ENCODE measurements at regions not wholly inside any gene's neighbourhood (a gene's known extent, or its start where the extent isn't known, plus 50 kb on each side); places are given as distances from the start of the nearest gene placed in this dataset.

DNA sequence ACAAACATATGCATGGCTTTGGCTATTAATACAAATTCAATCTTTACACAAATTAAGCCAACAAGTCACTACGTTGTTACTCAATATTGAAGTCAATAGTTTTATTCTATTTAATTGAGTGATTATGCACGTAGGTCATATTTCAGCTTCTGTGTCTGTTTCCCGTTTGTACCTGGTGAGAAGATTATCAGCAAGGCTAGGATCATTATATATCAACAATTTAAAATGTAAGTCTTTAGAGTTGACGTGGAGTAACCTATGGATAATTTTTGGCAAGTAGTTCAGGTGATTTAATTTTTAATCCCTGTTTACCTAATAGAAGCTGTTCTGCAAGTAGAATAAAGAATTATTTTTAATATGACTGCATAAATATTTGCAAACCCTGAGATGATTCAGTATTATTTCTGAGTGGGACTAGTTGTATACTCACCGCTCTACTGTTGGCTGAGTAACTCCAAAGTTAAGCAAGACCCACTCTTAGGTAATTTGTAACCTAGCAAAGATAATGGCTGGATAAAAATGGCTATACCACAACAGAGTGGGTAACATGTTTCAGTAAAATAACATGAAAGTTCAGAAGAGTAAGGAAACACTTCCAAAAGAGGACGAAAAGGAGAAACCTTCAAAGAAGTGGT is 161.0 kb downstream of the HGF start:
- DNase-seq (ENCODE audit: extremely low read depth in 1 of 11, low read depth in 9 of 11, low spot score in 4 of 11), result no peak

GRCh38 chr7:81607987-81608386 is 161.9 kb downstream of the HGF start:
- DNase-seq (ENCODE audit: extremely low read depth in 1 of 11, low read depth in 9 of 11, low spot score in 4 of 11), result no peak

DNA sequence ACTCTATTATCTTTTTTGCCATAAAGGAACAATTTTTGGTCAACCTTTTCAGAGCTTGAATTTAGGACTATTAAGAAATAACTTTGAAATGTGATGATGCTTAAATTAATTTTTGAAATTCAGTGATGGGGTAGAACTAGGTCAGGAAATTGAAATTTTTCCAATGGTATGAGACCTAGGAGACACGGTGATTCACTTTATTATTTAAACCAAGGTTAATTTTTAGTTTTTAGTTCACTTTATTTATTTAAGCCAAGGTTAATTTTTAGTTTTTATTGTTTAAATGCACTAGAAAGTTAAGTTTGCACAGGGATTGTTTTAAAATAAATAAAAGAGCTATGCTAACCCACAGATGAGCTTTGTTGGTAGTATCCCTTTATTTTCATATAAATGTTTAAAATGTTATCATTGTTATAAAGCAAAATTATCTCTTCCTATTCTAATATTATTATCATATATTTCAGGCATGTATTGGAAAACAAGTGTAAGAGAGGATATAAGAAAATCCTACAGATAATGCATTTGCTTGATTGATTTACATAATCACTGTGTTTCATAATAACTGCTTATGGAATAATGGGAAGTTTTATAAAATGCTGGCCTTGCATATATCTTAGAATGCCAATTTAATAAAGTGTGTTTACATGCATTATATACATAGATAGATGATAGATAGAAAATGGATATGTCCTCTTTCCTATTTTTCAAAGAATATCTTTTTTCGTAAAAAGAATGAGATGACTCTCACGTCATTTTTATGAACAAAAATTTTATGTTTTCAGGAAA is 163.6 kb downstream of the HGF start:
- DNase-seq (ENCODE audit: extremely low read depth in 1 of 11, low read depth in 9 of 11, low spot score in 4 of 11), result no peak

GRCh38 chr7:81605493-81605892 is 164.4 kb downstream of the HGF start:
- DNase-seq (ENCODE audit: extremely low read depth in 1 of 11, low read depth in 9 of 11, low spot score in 4 of 11), result no peak

- DNase-seq (ENCODE audit: extremely low read depth in 1 of 11, low read depth in 9 of 11, low spot score in 4 of 11), result no peak
These were observed 165.1 kb downstream of the HGF start for GRCh38 chr7:81604808-81605174.

DNA sequence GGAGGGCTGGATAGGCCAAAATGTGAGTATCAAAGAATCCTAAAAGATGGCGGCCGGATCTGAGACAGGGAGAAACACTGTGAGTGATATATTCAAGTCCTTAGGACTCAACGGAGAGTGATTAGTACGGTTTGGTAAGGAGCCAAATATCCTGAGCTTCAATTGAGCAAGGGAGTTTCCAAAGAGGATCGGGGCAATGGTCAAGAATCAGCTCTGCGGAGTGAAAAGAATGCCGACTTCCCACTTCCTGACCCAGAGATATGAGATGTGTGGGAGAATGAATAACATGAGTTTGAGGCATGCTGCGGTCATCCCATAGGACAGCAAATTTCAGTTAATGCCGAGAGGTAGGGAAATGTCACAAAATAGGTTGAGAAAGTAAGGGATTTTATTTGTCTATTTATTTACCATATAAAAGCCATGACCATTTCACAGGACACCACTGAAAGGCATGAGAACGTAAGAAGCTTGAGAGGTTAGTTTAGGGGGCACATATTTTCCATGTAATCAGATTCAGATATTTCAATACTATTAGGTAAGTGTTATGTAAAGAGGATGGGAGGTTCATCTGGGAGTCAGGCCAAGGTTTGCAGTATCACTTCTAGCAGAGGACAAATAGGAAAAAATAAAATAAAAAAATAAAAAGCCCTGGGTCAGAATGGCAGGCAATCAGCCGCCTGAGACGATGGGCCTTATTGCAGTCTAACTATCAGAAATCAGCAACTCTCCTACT is 165.6 kb downstream of the HGF start:
- no peak for DNase-seq (ENCODE audit: extremely low read depth in 1 of 11, low read depth in 9 of 11, low spot score in 4 of 11)

- no peak for DNase-seq (ENCODE audit: extremely low read depth in 1 of 11, low read depth in 9 of 11, low spot score in 4 of 11)
These were observed 169.2 kb downstream of the HGF start for GRCh38 chr7:81600608-81601007.

DNA sequence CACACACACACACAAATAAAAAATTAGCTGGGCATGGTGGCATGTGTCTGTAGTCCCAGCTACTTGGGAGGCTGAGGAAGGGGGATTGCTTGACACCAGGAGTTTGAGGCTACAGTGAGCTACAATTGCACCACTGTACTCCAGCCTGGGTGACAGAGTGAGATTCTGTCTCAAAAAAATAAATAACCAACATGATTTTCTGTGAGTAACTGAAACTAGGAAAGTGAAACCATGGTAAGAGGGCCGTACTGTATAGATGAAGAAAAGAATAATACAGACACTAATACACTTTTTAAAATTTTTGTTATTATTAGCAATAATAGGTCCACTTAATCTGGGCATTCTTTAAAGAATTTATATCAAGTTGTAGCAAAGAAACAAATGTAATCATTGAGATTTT is 170.9 kb downstream of the HGF start:
- no peak for DNase-seq (ENCODE audit: extremely low read depth in 1 of 11, low read depth in 9 of 11, low spot score in 4 of 11)

GRCh38 chr7:81594767-81595166 is 175.1 kb downstream of the HGF start:
- DNase-seq (ENCODE audit: extremely low read depth in 1 of 11, low read depth in 9 of 11, low spot score in 4 of 11), result no peak

- DNase-seq (ENCODE audit: extremely low read depth in 1 of 11, low read depth in 9 of 11, low spot score in 4 of 11), result peak in 7 of 11 donors; percentile 2 to 16 (median 10)
These were observed 179.7 kb downstream of the HGF start for GRCh38 chr7:81590131-81590530.

GRCh38 chr7:81584667-81585066 is 185.2 kb downstream of the HGF start:
- no peak for DNase-seq (ENCODE audit: extremely low read depth in 1 of 11, low read depth in 9 of 11, low spot score in 4 of 11)

GRCh38 chr7:81583882-81584533 is 185.8 kb downstream of the HGF start:
- DNase-seq (ENCODE audit: extremely low read depth in 1 of 11, low read depth in 9 of 11, low spot score in 4 of 11), result no peak

- no peak for DNase-seq (ENCODE audit: extremely low read depth in 1 of 11, low read depth in 9 of 11, low spot score in 4 of 11)
These were observed 186.8 kb downstream of the HGF start for GRCh38 chr7:81583090-81583489.

DNA sequence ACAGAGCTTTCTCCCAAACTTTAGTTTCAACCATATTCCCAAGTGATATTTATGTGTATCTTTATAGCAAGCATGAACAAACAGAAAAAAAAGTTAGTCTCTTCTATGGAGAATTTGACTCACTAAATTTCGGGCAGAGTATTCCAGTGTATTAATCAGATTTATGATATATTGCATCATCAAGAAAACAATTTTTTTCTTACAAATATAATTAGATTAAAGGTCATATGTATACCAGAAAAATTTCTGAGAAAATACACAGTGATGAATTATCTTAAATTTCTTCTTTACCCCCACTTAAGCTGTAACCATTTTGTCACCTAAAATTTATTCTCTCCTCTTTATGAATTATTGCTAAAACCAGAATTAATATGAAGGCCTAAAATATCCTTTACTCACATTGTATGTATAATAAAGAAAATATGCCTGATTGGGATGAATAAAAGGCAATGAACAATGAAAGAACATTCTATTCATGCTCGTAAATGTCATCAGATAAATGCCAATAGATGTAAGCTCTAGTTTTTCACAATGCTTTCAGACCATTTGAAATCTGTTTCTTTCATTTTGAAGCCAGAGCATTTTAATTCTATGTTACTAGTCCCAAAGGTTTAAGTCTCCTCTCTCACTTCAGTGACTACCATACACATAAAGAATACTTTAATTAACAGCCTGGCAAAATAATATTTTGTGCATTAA is 192.1 kb downstream of the HGF start:
- DNase-seq (ENCODE audit: extremely low read depth in 1 of 11, low read depth in 9 of 11, low spot score in 4 of 11), result no peak

DNA sequence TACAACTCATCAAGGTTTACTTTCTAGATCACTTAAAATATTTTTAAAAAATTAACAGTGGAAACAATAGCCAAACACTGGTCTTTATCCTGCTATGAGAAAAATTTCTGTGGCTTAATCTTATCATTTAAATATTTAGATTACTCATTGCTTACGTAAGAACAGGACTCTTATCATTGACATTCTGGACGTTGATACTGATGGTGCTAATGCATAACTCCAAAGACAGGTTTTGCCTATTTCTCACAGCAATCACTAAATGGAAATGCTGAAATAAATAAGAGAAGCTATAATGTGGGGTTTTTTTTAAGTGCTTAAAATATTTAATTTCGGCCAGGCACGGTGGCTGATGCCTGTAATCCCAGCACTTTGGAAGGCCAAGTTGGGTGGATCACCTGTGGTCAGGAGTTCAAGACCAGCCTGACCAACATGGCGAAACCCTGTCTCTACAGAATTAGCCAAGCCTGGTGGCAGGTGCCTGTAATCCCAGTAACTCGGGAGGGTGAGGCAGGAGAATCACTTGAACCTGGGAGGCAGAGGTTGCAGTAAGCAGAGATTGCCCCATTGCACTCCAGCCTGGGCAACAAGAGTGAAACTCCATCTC is 195.0 kb downstream of the HGF start:
- no peak for DNase-seq (ENCODE audit: extremely low read depth in 1 of 11, low read depth in 9 of 11, low spot score in 4 of 11)

GRCh38 chr7:81573932-81574331 is 195.9 kb downstream of the HGF start:
- no peak for DNase-seq (ENCODE audit: extremely low read depth in 1 of 11, low read depth in 9 of 11, low spot score in 4 of 11)

GRCh38 chr7:81573128-81573527 is 196.7 kb downstream of the HGF start:
- DNase-seq (ENCODE audit: extremely low read depth in 1 of 11, low read depth in 9 of 11, low spot score in 4 of 11), result no peak

- DNase-seq (ENCODE audit: extremely low read depth in 1 of 11, low read depth in 9 of 11, low spot score in 4 of 11), result no peak
These were observed 207.3 kb downstream of the HGF start for GRCh38 chr7:81562581-81562980.

DNA sequence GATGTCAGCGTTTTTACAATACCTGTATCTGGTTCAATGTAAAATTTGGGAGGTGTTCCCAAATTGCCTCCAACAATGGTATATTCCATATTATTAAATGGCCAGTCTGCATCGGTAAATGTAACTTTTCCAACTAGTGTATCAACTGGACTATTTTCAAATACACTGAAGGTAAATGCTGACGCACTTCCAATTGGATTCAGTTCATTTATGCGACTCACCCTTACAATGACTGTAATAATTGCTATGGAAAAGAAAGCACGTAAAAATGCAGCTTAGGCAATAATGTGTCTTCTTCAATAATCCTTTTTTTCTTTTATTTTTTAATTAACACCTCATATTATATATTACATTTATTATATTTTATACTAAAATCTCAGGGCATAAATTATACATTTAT is 209.1 kb downstream of the HGF start:
- DNase-seq (ENCODE audit: extremely low read depth in 1 of 11, low read depth in 9 of 11, low spot score in 4 of 11), result no peak
